Right lobe of liver (tissue), 6 donors: ENCODE measurements at regions not wholly inside any gene's neighbourhood (a gene's known extent, or its start where the extent isn't known, plus 50 kb on each side); places are given as distances from the start of the nearest gene placed in this dataset.

Experiments
- ATAC-seq, 4 donors: fragments of 200-7000 bp; cut with Tn5 transposase; one replicate each; pipeline ENCODE4 v1.9.1; 2020; ENCODE audit warnings: mild to moderate bottlenecking in 4 of 4, moderate library complexity in 4 of 4
- DNase-seq, 3 donors: peaks; one replicate each; pipeline ENCODE4 v3.0.0-alpha.2; 2020
- H3K27ac ChIP-seq, 3 donors: fragments of 200-600 bp; one replicate each; pipeline ENCODE4 v1.8.0; 2022
- H3K27me3 ChIP-seq, 2 donors: fragments of 200-600 bp; one replicate each; pipeline ENCODE4 v1.8.0; 2022
- H3K36me3 ChIP-seq, 4 donors: fragments of 200-600 bp; sonication (generic) in 1 of 4; one replicate each; pipeline versions ENCODE4 v1.5.1 to v1.8.0; 2017 to 2022; ENCODE audit warnings: control low read depth in 1 of 4
- H3K4me1 ChIP-seq, 4 donors: fragments of 200-600 bp; sonication (generic) in 1 of 4; one replicate each; pipeline versions ENCODE4 v1.5.1 to v1.8.0; 2017 to 2022; ENCODE audit warnings: control low read depth in 1 of 4
- H3K4me3 ChIP-seq, 3 donors: fragments of 200-600 bp; one replicate each; pipeline ENCODE4 v1.8.0; 2022
- H3K9me3 ChIP-seq, 4 donors: fragments of 200-600 bp; sonication (generic) in 1 of 4; one replicate each; pipeline versions ENCODE4 v1.5.1 to v1.8.0; 2017 to 2022; ENCODE audit warnings: control low read depth in 1 of 4
- POLR2A ChIP-seq: fragments of 450-650 bp; IDR thresholded peaks from one replicate; pipeline ENCODE4 v1.6.1; 2017; ENCODE audit warnings: antibody characterized with exemption, mild to moderate bottlenecking
- WGBS: methylation state at CpG from one replicate; pipeline ENCODE4 v1.1.6; 2018; ENCODE audit warnings: low coverage, low lambda C conversion rate; ENCODE audit not compliant: insufficient coverage; ENCODE audit errors: missing lambda C conversion rate; 5-methylcytosine and 5-hydroxymethylcytosine counted together
- intact Hi-C, 2 donors: fragments of 100-400 bp; cut with DNase I; formaldehyde crosslinking; loops; one replicate each; pipeline versions ENCODE4 v1.11.2 to v1.14.1; 2022
- TF ChIP-seq, protein P1 (sequence below), 4 donors: fragments of 200-600 bp in 3 of 4; fragments of 450-650 bp in 1 of 4; IDR thresholded peaks; one replicate each; pipeline versions ENCODE4 v1.5.1 to v1.8.0; 2016 to 2022; ENCODE audit warnings: antibody characterized with exemption in 4 of 4, mild to moderate bottlenecking in 2 of 4
- donor health status: DM: no; HTN: yes; CAD: no.
- donor health status: DM: no; HTN: no; CAD: no.
- donor health status: DM: no; HTN: no; CAD: no.
- donor health status: DM: no; HTN: yes; CAD: no.
- donor health status: DM: no; HTN: yes; CAD: no.

DNA sequence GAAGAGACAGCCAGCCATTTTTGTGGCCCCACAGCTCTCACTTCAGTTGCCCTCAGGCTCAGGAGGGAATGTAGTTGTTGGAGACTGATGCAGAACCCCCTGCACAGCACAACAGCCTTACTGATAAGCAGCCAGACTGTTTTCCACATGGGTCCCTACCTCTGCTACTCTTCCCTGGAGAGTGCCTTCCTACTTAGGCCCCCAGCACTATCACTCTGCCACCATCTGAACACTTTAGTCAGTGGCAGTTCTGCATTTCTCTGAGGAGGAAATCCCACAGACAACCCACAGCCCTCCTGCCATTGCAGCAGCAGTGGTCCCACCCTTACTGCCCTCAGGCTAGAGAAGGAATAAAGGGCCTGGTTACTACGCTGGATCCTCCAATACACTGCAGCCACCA lies 61.8 kb upstream of the PTPRD start:
- ATAC-seq = no peak
- H3K36me3 ChIP-seq = no peaks in the 10 kb centered on the region
- H3K27me3 ChIP-seq = no peaks in the 10 kb centered on the region
- H3K27ac ChIP-seq = no peak overlapping the region
- TF ChIP-seq POLR2A = no peak
- TF ChIP-seq, protein P1, sequence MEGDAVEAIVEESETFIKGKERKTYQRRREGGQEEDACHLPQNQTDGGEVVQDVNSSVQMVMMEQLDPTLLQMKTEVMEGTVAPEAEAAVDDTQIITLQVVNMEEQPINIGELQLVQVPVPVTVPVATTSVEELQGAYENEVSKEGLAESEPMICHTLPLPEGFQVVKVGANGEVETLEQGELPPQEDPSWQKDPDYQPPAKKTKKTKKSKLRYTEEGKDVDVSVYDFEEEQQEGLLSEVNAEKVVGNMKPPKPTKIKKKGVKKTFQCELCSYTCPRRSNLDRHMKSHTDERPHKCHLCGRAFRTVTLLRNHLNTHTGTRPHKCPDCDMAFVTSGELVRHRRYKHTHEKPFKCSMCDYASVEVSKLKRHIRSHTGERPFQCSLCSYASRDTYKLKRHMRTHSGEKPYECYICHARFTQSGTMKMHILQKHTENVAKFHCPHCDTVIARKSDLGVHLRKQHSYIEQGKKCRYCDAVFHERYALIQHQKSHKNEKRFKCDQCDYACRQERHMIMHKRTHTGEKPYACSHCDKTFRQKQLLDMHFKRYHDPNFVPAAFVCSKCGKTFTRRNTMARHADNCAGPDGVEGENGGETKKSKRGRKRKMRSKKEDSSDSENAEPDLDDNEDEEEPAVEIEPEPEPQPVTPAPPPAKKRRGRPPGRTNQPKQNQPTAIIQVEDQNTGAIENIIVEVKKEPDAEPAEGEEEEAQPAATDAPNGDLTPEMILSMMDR (IDR thresholded peaks at IDR 0.05) = no peak
- intact Hi-C loops = no loop called here
- no peak for DNase-seq
- H3K9me3 ChIP-seq = no peaks in the 10 kb centered on the region
- 50% methylated on average over 1 of the region's 1 CpG for WGBS
- no peak overlapping the region for H3K4me3 ChIP-seq
- H3K4me1 ChIP-seq = no peaks in the 10 kb centered on the region

DNA sequence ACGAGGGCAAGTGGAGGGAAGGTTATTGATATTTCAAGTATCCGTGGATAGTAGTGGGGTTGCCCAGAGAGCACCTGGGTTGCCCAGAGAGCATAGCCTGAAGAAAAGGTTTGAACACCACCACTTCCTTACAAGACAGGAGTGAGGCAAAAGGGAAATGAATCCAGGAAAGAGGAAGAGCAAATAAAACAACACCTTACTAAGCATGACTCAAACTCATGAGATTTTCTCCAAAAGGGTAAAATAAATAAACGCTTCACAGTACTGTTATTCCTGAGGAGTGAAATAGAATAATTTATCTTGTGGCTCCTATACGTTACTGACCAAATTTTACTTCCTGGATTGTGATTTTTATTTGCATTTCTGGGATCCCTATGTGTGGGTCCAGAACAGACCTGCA lies 65.2 kb upstream of the PTPRD start:
- no peaks in the 10 kb centered on the region for H3K4me1 ChIP-seq
- no peak for ATAC-seq
- TF ChIP-seq POLR2A = no peak
- TF ChIP-seq, protein P1 (IDR thresholded peaks at IDR 0.05) = no peak
- H3K27ac ChIP-seq = no peak overlapping the region
- DNase-seq = no peak
- H3K4me3 ChIP-seq = no peak overlapping the region
- H3K9me3 ChIP-seq = no peaks in the 10 kb centered on the region
- WGBS = 30% methylated on average over 4 of the region's 4 CpGs
- H3K27me3 ChIP-seq = no peaks in the 10 kb centered on the region
- intact Hi-C loops = no loop called here
- H3K36me3 ChIP-seq = no peaks in the 10 kb centered on the region

DNA sequence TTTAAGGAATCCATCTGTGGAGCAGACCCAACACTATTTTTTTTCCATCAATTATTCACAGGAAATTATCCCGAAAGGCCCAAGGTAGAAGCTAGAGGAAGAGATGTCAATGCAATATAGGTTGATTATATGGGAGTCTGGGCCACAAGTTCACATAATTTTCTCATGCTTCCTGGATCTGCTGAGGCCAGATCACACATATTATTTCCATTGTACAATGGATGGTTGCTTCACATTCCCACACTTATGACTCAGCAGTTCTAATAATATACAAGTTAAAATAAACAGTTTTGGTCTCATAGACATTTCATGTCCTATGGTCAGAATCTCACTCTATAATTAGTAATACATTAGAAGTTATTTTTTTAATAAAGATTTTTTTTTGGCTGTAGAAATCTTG lies 66.0 kb upstream of the PTPRD start:
- ATAC-seq (no peak), DNase-seq (no peak)
- H3K27me3 ChIP-seq = no peaks in the 10 kb centered on the region
- H3K27ac ChIP-seq = no peak overlapping the region
- no peaks in the 10 kb centered on the region for H3K9me3 ChIP-seq
- WGBS = 20% methylated on average over 1 of the region's 1 CpG
- H3K36me3 ChIP-seq = no peaks in the 10 kb centered on the region
- intact Hi-C loops = no loop called here
- TF ChIP-seq POLR2A = no peak
- TF ChIP-seq, protein P1 (IDR thresholded peaks at IDR 0.05) = no peak
- no peak overlapping the region for H3K4me3 ChIP-seq
- no peaks in the 10 kb centered on the region for H3K4me1 ChIP-seq

DNA sequence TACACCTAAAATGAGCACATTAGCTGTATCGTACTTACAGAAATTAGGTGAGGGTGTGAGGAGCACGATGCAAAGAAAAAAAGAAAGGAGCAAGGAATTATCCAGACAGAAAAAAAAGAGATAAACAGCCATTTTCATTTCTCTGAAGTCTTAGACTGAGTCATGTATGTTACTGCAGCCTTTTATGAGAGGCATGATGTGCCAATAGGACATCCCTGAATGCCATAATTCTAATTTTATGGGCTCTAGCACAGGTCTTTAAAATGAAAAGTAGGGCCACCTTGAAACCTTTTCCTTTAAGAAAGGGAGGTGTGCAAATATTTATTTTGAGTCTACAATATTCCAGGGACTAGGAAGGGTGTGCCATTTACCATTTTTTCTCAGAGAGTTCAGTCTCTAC lies 74.1 kb upstream of the PTPRD start:
- H3K27me3 ChIP-seq = no peaks in the 10 kb centered on the region
- TF ChIP-seq POLR2A = no peak
- TF ChIP-seq, protein P1 (IDR thresholded peaks at IDR 0.05) = no peak
- intact Hi-C loops = no loop called here
- no peak overlapping the region for H3K27ac ChIP-seq
- ATAC-seq (no peak), DNase-seq (no peak)
- no peaks in the 10 kb centered on the region for H3K4me1 ChIP-seq
- WGBS = 46% methylated on average over 2 of the region's 2 CpGs
- H3K36me3 ChIP-seq = no peaks in the 10 kb centered on the region
- H3K9me3 ChIP-seq = no peaks in the 10 kb centered on the region
- no peak overlapping the region for H3K4me3 ChIP-seq

DNA sequence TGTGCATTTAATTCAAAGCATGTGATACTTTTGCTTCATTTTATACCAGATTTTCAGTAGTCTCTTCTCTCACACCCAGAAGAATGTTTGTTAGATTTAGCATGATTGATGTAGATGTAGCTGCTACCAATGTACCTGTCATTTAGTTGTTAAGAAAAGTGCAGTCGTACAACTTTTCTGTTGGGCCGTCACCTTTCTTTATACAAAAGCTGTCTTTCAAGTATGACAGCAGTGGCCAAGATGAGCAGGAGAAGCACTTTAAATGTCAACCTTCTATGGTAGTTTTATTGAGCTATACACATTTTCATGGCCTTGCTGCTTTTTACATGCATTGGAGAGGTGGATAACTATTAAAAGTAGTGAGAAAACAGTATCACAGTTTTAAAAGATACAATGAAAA lies 77.7 kb upstream of the PTPRD start:
- no peaks in the 10 kb centered on the region for H3K27me3 ChIP-seq
- H3K27ac ChIP-seq = no peak overlapping the region
- ATAC-seq = no peak
- DNase-seq = no peak
- no peaks in the 10 kb centered on the region for H3K9me3 ChIP-seq
- WGBS = 33% methylated on average over 1 of the region's 2 CpGs
- no peaks in the 10 kb centered on the region for H3K36me3 ChIP-seq
- H3K4me3 ChIP-seq = no peak overlapping the region
- intact Hi-C loops = no loop called here
- TF ChIP-seq, protein P1 (IDR thresholded peaks at IDR 0.05) = no peak
- no peak for TF ChIP-seq POLR2A
- H3K4me1 ChIP-seq = no peaks in the 10 kb centered on the region
